ENCODE measurements at regions not wholly inside any gene's neighbourhood (a gene's known extent, or its start where the extent isn't known, plus 50 kb on each side); places are given as distances from the start of the nearest gene placed in this dataset.

DNA sequence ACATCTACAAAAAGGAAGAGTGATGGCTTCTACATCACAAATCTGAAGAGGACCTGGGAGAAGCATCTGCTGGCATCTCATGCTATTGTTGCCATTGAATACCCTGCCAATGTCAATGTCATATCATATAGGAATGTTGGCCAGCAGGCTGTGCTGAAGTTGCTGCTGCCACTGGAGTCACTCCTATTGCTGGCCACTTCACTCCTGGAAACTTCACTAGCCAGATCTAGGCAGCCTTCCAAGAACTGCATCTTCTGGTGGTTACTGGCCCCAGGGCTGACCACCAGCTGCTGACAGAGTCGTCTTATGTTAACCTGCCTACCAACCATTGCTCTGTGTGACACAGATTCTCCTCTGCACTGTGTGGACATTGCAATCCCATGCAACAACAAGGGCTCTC, 111.8 kb downstream of the PERP start:
- intact Hi-C loops (cut with DNase I; ENCODE audit: low total_unique reads), result no loop called here
- Histone ChIP-seq H3K27me3 (no peaks in the 10 kb centered on the region), H3K4me1 (no peaks in the 10 kb centered on the region), H3K4me3 (no peak overlapping the region), H3K9me3 (peaks cover 4 to 17% of the 10 kb centered on the region in 2 donors), H3K27ac (no peak overlapping the region), H3K36me3 (no peaks in the 10 kb centered on the region)
- no peak for DNase-seq (ENCODE audit: low spot score in 2 of 2)
- TF ChIP-seq, protein P1, sequence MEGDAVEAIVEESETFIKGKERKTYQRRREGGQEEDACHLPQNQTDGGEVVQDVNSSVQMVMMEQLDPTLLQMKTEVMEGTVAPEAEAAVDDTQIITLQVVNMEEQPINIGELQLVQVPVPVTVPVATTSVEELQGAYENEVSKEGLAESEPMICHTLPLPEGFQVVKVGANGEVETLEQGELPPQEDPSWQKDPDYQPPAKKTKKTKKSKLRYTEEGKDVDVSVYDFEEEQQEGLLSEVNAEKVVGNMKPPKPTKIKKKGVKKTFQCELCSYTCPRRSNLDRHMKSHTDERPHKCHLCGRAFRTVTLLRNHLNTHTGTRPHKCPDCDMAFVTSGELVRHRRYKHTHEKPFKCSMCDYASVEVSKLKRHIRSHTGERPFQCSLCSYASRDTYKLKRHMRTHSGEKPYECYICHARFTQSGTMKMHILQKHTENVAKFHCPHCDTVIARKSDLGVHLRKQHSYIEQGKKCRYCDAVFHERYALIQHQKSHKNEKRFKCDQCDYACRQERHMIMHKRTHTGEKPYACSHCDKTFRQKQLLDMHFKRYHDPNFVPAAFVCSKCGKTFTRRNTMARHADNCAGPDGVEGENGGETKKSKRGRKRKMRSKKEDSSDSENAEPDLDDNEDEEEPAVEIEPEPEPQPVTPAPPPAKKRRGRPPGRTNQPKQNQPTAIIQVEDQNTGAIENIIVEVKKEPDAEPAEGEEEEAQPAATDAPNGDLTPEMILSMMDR (IDR thresholded peaks at IDR 0.05), result no peak
- no peak for TF ChIP-seq POLR2A (IDR thresholded peaks at IDR 0.05)
- TF ChIP-seq POLR2AphosphoS5 (IDR thresholded peaks at IDR 0.05), result no peak

DNA sequence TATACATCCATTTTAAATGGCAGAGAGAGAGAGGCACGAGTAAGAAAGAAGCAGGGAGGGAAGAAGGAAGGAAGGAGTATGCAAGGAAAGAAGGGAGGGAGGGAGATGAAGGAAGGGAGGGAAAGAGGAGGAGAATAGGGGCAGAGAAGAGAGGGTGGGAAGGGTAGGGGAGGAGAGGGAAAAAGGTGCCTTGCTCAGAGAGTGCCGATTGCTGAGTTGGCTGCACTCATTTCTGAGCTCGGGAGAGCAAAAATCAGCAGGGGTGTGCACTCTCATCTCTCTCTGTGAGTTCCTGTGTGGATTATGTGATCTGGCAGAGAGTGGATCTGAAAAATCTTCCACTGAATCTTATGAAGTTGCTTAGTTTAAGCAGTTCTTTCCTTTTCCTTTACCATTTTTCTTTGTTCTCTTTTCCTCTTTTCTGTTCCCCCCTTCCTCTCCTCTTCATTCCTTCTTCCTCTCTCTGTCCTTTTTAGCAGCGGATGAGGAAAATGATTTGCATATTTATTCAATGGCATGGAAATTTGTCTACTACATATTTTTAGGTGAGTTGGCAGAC, 108.7 kb downstream of the PERP start:
- Histone ChIP-seq H3K4me1 (no peaks in the 10 kb centered on the region), H3K36me3 (no peaks in the 10 kb centered on the region), H3K27ac (no peak overlapping the region), H3K4me3 (no peak overlapping the region), H3K27me3 (no peaks in the 10 kb centered on the region), H3K9me3 (peaks cover 4 to 17% of the 10 kb centered on the region in 2 donors)
- intact Hi-C loops (cut with DNase I; ENCODE audit: low total_unique reads), result no loop called here
- DNase-seq (ENCODE audit: low spot score in 2 of 2), result no peak
- TF ChIP-seq POLR2A (IDR thresholded peaks at IDR 0.05), result no peak
- no peak for TF ChIP-seq POLR2AphosphoS5 (IDR thresholded peaks at IDR 0.05)
- TF ChIP-seq, protein P1 (IDR thresholded peaks at IDR 0.05), result no peak

DNA sequence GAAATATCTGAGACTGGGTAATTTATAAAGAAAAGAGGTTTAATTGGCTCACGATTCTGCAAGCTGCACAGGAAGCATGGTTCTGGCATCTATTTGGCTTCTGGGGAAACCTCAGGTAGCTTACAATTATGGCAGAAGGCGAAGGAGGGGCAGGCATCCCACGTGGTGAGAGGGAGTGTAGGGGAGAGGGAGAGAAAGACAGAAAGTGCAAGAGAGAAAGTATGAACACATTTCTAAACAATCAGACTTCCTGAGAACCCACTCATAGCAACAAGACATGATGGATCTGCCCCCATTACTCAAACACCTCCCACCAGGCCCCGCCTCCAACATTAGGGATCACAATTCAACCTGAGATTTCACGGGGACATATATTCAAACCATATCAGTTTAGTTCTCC, 107.4 kb downstream of the PERP start:
- H3K27me3 ChIP-seq, result no peaks in the 10 kb centered on the region
- H3K4me1 ChIP-seq, result no peaks in the 10 kb centered on the region
- peaks cover 4 to 17% of the 10 kb centered on the region in 2 donors for H3K9me3 ChIP-seq
- no peak for DNase-seq (ENCODE audit: low spot score in 2 of 2)
- intact Hi-C loops (cut with DNase I; ENCODE audit: low total_unique reads), result loop anchor here (5.0 kb wide), 1 partner anchor 112 kb away; no protein-coding TSS in a partner anchor
- H3K36me3 ChIP-seq, result no peaks in the 10 kb centered on the region
- no peak overlapping the region for H3K4me3 ChIP-seq
- TF ChIP-seq POLR2AphosphoS5 (IDR thresholded peaks at IDR 0.05) (no peak), POLR2A (IDR thresholded peaks at IDR 0.05) (no peak)
- TF ChIP-seq, protein P1 (IDR thresholded peaks at IDR 0.05), result no peak
- no peak overlapping the region for H3K27ac ChIP-seq

DNA sequence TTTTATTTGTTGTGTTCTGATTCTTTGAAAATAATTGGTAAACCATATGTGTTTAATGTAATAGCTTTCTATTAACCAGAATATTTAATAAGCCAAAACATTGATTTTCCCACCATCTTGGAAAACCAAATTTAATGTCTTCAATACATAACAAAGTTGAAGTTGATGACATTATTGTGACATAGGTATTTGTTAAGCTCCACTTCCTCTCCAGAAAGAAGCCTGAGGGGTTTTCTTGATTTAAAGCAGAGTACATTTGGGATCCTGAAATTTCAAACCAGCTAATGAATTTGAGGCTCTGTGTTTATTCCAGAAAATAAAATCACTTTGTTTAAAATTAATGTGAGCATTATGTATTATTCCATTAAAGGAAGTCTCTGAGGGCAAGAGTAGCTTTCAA, 106.3 kb downstream of the PERP start:
- TF ChIP-seq POLR2A (IDR thresholded peaks at IDR 0.05) (no peak), POLR2AphosphoS5 (IDR thresholded peaks at IDR 0.05) (no peak)
- TF ChIP-seq, protein P1 (IDR thresholded peaks at IDR 0.05), result no peak
- Histone ChIP-seq H3K4me3 (no peak overlapping the region), H3K27me3 (no peaks in the 10 kb centered on the region), H3K36me3 (no peaks in the 10 kb centered on the region), H3K4me1 (no peaks in the 10 kb centered on the region), H3K9me3 (peaks cover 4 to 17% of the 10 kb centered on the region in 2 donors), H3K27ac (no peak overlapping the region)
- intact Hi-C loops (cut with DNase I; ENCODE audit: low total_unique reads), result loop anchor here (5.0 kb wide), 1 partner anchor 111 kb away; no protein-coding TSS in a partner anchor
- no peak for DNase-seq (ENCODE audit: low spot score in 2 of 2)

DNA sequence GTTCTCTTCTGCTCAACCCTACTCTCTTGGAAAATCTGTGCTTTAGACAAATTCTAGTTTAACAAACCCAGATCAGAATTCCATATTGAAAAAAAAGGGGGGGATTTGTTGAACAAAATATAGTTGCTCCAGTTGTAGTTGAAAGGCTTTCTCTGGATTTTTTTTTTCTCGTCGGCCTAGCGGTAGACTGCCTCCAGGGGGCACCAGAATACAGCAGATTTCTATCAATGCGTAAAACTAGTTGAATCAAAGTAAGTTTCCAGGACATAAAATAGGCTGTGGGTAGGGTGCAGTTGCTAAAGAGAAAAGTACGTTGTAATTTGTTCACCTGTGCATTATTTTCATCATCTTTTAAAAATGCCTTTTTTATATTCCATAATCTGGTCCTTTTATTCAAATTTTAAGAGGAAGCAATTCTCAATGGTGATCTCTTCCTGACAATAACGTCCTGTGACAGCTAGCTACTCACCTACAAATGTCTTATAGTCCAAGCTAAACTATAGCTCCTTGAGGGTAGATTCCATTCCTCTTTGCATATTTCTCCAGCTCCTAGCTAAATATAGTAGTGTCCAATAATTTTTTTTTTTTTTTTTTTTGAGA, 105.4 kb downstream of the PERP start:
- TF ChIP-seq POLR2A (IDR thresholded peaks at IDR 0.05) (no peak), POLR2AphosphoS5 (IDR thresholded peaks at IDR 0.05) (peak in 1 of 3 donors; percentile 35)
- TF ChIP-seq, protein P1 (IDR thresholded peaks at IDR 0.05), result peak; percentile 77 to 92 (median 90)
- Histone ChIP-seq H3K4me1 (no peaks in the 10 kb centered on the region), H3K27me3 (no peaks in the 10 kb centered on the region), H3K27ac (no peak overlapping the region), H3K4me3 (no peak overlapping the region), H3K36me3 (no peaks in the 10 kb centered on the region), H3K9me3 (peaks cover 4 to 14% of the 10 kb centered on the region in 2 donors)
- intact Hi-C loops (cut with DNase I; ENCODE audit: low total_unique reads), result loop anchor here (5.0 kb wide), 1 partner anchor 110 kb away; no protein-coding TSS in a partner anchor
- DNase-seq (ENCODE audit: low spot score in 2 of 2), result peak; percentile 59 to 63

Data from breast epithelium (tissue), 4 donors.